GM19397 (cell line): ENCODE measurements at regions not wholly inside any gene's neighbourhood (a gene's known extent, or its start where the extent isn't known, plus 50 kb on each side); places are given as distances from the start of the nearest gene placed in this dataset.
"Not testable (repeated sequence)": the region's sequence is repeated elsewhere in the genome, so short reads cannot be mapped to it uniquely, and the experiment has no call there.

Experiments
- ATAC-seq: cut with Tn5 transposase; IDR thresholded peaks from one replicate; pipeline ENCODE4 v1.9.1; 2021; ENCODE audit warnings: mild to moderate bottlenecking, moderate library complexity; ENCODE audit not compliant: unreplicated experiment

- no peak for ATAC-seq
Observed at GRCh38 chr6:148602136-148602535, 144.7 kb upstream of the UST start.

DNA sequence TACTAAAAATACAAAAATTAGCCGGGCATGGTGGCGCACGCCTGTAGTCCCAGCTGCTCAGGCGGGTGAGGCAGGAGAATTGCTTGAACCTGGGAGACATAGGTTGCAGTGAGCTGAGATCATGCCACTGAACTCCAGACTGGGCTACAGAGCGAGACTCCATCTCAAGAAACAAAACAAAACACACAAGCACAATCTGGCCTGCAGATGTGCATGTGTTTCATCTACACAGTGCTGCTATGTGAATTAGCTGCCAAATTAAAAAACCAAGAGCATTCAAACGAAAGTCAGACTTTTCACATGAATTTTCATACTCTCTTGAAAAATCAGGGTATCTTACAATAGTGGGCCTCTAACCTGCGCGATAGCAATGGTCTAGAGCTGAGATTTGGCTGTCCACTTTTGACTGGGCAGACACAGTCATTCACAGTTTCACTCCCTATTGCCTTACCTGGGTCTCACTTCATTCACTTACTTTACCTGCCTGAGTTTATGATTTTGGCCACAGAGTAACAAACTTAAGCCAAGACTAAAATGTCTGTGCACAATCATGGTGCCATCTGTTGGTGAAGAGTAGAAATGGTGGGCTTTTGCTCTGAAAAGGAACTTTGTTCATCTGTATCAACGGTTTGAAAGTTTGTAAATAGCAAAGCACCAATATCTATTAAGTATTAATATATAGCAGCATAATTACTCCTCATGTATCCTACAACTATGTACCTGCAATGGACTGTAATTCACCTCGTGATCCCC is 138.5 kb upstream of the UST start:
- no peak for ATAC-seq

- no peak for ATAC-seq
Observed at GRCh38 chr6:148611213-148611612, 135.6 kb upstream of the UST start.

GRCh38 chr6:148612043-148612442 is 134.8 kb upstream of the UST start:
- ATAC-seq: no peak

DNA sequence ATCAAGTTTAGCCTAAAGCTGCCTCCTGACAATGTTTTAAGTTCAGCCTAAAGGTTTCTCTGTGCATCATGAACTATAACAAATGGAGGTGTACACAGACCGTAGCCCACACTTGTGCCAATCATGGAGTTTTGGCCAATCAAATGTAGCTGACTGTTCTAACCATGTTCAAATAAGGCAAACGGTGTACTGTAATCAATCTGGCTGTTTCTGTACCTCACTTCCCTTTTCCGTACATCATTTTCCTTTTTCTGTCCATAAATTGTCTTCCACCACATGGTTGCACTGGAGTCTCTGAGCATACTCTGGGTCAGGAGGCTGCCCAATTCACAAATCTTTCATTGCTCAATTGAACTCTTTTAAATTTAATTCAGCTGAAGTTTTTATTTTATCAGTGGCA is 132.2 kb upstream of the UST start:
- ATAC-seq: no peak

DNA sequence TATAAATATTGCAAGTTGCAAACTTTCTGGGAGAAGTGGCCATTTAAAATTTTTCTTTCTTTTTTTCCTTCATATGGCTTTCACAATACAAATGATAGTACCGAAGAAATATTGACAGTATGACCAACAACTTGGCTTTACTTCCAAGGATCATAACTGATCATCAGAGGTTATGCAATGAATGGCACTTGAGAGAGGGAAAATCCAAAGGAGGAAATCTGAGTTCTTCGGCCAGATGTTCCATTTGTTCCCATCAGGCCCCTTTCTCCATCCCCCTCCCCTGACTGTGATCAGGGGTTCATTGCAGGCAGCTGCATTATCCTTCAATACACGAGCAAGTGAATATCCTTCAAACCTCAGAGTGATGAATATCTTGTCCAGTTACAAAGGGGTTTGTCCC is 130.0 kb upstream of the UST start:
- no peak for ATAC-seq

DNA sequence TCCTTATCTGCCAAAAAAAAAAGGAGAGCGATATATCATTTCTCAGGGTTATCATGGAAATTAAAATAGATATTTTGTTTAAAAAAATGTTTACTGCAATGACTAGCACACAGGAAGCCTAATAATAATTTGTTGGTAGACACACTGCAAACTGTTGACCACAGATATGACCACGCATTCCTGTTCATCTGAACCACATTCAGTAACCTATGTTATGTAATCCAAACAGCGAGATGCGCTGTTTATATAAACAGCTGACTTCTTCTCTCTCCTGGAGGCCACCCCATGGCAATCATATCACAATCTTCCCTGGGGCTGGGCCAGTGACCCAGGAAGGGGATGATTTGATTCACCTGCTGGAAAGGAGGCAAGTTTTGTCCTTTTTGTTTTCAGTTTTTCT is 129.3 kb upstream of the UST start:
- no peak for ATAC-seq

GRCh38 chr6:148619891-148620290 is 126.9 kb upstream of the UST start:
- no peak for ATAC-seq

GRCh38 chr6:148620579-148621298 is 126.1 kb upstream of the UST start:
- ATAC-seq: peak; percentile 52

DNA sequence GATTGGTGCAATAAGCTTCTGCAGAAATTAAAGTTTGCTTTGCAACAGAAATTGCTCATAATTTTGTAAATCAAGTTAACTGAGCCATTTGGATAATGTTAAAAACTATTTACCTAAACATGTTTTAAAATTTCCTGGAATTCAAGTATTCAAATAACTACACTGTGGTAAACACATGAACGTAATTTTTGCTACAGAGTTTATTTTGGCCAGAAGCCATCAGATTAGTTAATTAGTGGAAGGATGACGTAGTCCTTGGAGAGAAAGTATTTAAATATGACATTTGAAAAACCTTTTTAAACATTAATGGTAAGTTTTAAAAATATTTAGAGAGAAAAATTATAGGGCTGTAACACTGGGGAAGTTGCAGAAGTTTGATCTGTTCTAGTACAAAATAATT is 121.2 kb upstream of the UST start:
- no peak for ATAC-seq

DNA sequence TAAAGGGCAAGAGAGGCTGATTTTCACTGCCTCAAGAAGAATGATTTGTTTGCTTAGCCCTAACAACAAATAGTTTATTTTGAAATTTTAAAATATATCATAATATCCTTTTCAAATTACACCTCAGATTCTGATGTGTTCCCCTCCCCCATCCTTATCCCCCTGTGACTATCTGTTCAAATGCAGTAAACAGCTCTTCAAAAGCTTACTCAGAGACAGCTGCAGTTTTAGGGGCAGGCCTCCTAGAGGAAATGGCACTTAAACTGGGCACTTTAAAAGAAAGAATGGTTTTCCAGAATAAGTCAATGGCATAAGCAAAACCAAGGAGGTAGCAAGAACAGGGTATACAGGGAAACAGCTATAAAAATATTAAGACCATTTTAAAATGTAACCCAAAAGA is 118.6 kb upstream of the UST start:
- ATAC-seq: no peak

- no peak for ATAC-seq
Observed at GRCh38 chr6:148629181-148629580, 117.6 kb upstream of the UST start.

DNA sequence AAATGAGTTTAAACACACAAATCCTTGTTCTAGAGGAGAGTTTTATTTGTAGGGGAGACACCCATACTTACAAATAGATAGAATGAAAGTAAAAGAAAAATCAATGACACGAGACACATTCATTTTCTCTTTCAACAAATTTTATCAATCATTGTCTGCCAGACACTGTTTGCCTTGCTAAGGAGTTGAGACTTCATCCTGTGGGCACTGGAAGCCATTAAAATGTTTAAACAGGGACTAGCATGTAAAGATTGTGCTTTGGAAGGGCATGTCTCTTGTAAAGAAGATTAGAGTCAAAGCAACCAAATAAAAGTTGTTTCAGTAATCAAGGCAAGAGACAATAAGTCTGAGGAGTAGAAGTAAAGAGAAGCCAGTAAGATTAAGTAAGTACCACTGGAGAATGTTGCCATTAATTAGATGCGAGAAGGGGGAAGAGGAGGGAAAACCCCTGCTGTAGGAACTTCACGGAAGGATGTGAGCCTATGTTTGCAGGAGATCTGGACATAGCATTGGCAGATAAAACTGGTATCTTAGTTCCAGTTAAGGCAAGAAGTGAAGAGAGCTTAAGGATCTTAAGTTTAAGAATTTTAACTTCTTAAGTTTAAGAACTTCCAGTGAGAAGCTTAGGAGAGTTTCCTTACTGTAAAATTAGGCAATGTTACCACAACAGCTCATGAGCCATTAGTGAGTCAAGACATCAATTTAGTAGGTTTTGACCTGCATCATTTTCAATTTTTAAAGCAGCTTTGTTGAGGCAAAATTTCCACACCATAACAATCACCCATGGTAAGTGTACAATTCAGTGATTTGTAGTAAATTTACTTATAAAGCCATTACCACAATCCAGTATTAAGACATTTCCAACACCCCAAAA is 117.0 kb upstream of the UST start:
- ATAC-seq: no peak

DNA sequence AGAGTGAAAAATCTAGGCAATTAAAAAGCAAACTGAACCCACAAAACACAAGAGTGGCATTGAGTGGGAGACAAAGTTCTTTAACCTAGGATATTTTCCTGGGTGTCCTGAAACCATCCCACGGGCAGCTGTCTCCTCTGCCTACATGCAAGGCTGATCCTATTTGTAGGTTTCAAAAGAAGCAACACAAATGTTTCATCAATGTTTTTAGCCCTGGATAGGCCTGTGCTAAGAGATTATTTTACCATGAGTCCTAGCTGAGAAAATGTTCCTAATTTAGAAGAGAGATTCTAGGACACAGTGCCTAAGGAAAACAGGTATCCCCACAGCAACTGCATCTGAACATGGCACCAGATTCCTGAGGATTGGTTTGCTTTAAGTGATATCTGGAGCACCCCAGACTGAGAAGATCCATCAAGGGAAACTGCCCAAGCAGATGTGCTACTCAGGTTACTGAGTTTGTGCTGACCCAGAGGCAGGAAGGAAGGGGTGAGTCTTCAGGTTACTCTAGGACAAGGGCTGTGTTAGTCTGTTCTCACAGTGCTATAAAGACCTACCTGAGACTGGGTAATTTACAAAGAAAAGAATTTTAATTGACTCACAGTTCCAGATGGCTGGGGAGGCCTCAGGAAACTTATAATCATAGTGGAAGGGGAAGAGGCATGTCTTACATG is 111.6 kb upstream of the UST start:
- ATAC-seq: no peak

DNA sequence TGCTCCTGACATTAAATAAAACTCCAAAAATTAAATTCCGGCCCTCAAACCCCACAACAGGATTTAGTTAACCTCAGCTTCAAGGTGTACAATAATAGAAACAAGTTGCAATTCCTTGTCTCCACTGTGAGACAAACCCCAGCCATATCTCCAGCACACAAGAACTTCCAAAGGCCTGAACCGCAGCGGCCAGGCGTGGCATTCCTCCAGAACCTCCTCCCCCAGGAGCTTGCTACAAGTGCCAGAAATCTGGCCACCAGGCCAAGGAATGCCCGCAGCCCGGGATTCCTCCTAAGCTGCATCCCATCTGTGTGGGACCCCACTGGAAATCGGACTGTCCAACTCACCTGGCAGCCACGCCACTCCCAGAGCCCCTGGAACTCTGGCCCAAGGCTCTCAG is 105.0 kb upstream of the UST start:
- not testable (repeated sequence) for ATAC-seq

GRCh38 chr6:148643208-148643607 is 103.6 kb upstream of the UST start:
- not testable (repeated sequence) for ATAC-seq

DNA sequence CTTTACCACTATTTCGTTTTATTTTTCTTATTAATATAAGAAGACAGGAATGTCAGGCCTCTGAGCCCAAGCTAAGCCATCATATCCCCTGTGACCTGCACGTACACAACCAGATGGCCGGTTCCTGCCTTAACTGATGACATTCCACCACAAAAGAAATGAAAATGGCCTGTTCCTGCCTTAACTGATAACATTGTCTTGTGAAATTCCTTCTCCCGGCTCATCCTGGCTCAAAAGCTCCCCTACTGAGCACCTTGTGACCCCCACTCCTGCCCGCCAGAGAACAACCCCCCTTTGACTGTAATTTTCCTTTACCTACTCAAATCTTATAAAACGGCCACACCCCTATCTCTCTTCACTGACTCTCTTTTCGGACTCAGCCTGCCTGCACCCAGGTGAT is 101.8 kb upstream of the UST start:
- not testable (repeated sequence) for ATAC-seq

DNA sequence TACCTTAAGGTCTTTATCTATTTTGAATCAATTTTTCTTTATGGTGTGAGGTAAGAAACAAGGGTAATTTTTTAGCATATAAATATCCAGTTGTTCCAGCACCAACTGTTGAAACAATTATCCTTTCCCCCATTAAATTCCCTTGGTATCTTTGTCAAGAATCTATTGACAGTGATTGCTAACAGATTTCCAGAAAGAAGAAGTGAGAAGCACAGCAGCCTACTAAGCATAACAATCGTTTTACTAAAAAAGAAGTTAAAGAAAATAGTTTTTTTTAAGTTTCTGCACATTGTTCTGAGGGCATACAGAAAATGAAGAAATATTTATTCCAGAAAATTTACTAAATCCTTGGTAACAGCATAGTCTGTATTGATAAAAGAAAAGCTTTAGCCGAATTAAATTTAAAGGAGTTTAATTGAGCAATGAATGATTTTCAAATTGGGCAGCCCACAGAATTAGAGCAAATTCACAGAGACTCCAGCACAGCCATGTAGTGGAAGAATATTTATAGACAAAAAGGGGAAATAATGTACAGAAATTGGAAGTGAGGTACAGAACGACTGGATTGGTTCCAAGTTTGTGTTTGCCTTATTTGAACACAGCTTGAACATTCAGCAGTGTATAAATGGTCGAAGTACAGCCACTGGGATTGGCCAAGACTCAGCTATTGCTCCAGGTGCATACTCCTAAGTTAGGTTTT is 97.9 kb upstream of the UST start:
- ATAC-seq: no peak

- ATAC-seq: no peak
Observed at GRCh38 chr6:148649454-148649963, 97.3 kb upstream of the UST start.

DNA sequence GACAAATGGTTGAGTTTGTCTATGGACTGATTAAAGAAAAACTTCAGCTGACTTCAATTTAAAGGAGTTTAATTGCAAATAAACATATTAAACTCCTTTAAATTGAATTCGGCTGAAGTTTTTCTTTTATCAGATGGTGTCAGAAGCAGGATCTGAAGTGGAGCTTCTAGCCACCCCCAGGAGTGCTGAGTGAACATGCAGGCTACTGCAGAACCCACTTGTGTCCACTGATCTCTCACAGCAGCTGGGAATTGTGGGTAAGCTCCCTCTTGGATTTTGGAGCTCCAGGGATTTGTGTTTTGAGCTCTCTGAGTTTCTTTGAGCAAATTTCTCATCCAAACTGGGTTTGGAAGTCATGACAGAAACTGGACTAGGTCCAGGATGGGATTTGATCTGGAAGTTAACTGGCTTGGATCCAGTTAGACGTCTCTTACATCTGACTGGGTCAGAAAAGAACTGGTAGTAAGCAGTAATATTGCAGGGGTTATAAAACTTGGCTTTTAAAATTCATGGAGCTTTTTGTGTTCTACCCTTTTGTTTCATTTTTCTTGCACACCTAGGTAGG is 95.8 kb upstream of the UST start:
- ATAC-seq: no peak
